OCI-LY7 (cell line): ENCODE measurements at regions not wholly inside any gene's neighbourhood (a gene's known extent, or its start where the extent isn't known, plus 50 kb on each side); places are given as distances from the start of the nearest gene placed in this dataset.

Experiments used
- BruUV-seq: library from RNA; stranded (reverse); fragments of 400-500 nt; replicated peaks from 2 replicates; lab custom pipeline; 2021; lab: Mats Ljungman, UMichigan
- CTCF ChIA-PET: fragments of 300-600 bp; sonication (Branson Sonifier 250); formaldehyde crosslinking; loops from one replicate; lab custom pipeline; 2022; ENCODE audit warnings: antibody characterized with exemption; ENCODE audit not compliant: unreplicated experiment; lab: Charles Lee
- POLR2A ChIA-PET: fragments of 300-600 bp; sonication (Branson Sonifier 250); formaldehyde crosslinking; loops from one replicate; lab custom pipeline; 2022; ENCODE audit warnings: antibody characterized with exemption; lab: Charles Lee
- DNase-seq: peaks from one replicate; pipeline ENCODE4 v3.0.0-alpha.2; 2015; ENCODE audit warnings: low spot score
- H2AFZ ChIP-seq: fragments of 200-600 bp; sonication (generic), shearing (Covaris generic); 2 replicates; pipeline ENCODE4 v1.6.1; 2014; ENCODE audit warnings: mild to moderate bottlenecking, antibody characterized with exemption, low read length, moderate library complexity
- H3K27ac ChIP-seq: fragments of 200-600 bp; sonication (generic); 2 replicates; pipeline ENCODE4 v1.5.1; 2014; ENCODE audit warnings: mixed run types, low read depth, mild to moderate bottlenecking, moderate library complexity, low read length, inconsistent platforms; ENCODE audit not compliant: poor library complexity, severe bottlenecking
- H3K36me3 ChIP-seq: fragments of 200-600 bp; sonication (generic); 2 replicates; pipeline ENCODE4 v1.6.1; 2014; ENCODE audit warnings: mild to moderate bottlenecking, antibody characterized with exemption, low read length, moderate library complexity, mixed read lengths; ENCODE audit not compliant: insufficient read depth
- H3K4me1 ChIP-seq: fragments of 200-600 bp; sonication (generic); 2 replicates; pipeline ENCODE4 v1.5.1; 2014; ENCODE audit warnings: mild to moderate bottlenecking, low read length; ENCODE audit not compliant: insufficient read depth, poor library complexity, severe bottlenecking
- H3K4me2 ChIP-seq: fragments of 200-600 bp; sonication (generic); 2 replicates; pipeline ENCODE4 v1.6.1; 2014; ENCODE audit warnings: mild to moderate bottlenecking, low read length
- H3K4me3 ChIP-seq: fragments of 200-600 bp; sonication (generic); 2 replicates; pipeline ENCODE4 v1.5.1; 2014; ENCODE audit warnings: mild to moderate bottlenecking, low read depth, low read length; ENCODE audit not compliant: poor library complexity, severe bottlenecking
- H3K79me2 ChIP-seq: fragments of 200-600 bp; sonication (generic); 2 replicates; pipeline ENCODE4 v1.6.1; 2016; ENCODE audit warnings: low read depth, mild to moderate bottlenecking, low read length, moderate library complexity, mixed read lengths; ENCODE audit not compliant: insufficient read depth
- H3K9me2 ChIP-seq: fragments of 200-600 bp; sonication (generic); 2 replicates; pipeline ENCODE4 v1.6.1; 2016; ENCODE audit warnings: mild to moderate bottlenecking, low read length, mixed read lengths; ENCODE audit not compliant: insufficient read depth
- H3K9me3 ChIP-seq: fragments of 200-600 bp; sonication (generic); 2 replicates; pipeline ENCODE4 v1.6.1; 2014; ENCODE audit warnings: mild to moderate bottlenecking, mixed run types, low read length, mixed read lengths
- H4K20me1 ChIP-seq: fragments of 200-600 bp; sonication (generic); 2 replicates; pipeline ENCODE4 v1.6.1; 2014; ENCODE audit warnings: mild to moderate bottlenecking, antibody characterized with exemption, low read length, moderate library complexity, mixed read lengths; ENCODE audit not compliant: insufficient read depth
- EZH2phosphoT487 ChIP-seq: fragments of 200-600 bp; sonication (generic); IDR thresholded peaks from 2 replicates; pipeline ENCODE4 v1.6.1; 2018; ENCODE audit warnings: low read depth, borderline replicate concordance, mild to moderate bottlenecking, mixed run types, antibody characterized with exemption, low read length, moderate library complexity, mixed read lengths
- intact Hi-C: fragments of 100-400 bp; cut with micrococcal nuclease; formaldehyde crosslinking; loops from one replicate; pipeline ENCODE4 v1.10.0; 2022; ENCODE audit not compliant: unreplicated experiment
- TF ChIP-seq, protein P1 (sequence below): fragments of 200-600 bp; sonication (generic); conservative IDR thresholded peaks from 2 replicates; pipeline ENCODE4 v1.5.1; 2014; ENCODE audit warnings: mild to moderate bottlenecking, antibody characterized with exemption, low read length, moderate library complexity, mixed read lengths

DNA sequence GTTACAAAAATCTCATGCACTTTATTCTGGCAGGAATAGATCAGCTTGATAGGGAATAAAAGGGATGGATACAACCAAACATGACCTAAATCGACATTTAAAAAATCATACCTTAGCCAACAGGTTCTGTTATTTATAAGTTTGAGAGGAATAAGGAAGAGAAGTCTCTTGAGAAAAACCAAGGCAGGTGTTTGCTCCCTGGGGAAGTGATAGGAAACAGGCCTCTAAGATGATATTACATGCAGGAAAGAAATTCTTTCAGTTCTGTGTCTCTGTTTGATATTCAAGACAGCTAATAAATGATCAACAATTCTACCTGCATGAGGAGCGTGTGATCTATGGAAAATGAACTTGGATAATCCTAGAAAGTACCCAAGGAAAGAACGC is 184.8 kb upstream of the ZEB2 start:
- no TSS peak for BruUV-seq
- H3K9me2 ChIP-seq: no peaks in the 10 kb centered on the region
- ChIA-PET CTCF (no interaction called here), POLR2A (interaction anchor here (0.7 to 1.4 kb wide), 7 partner anchors 8 to 768 kb away, joined by 3 to 5 read pairs (median 4); no protein-coding TSS in a partner anchor)
- H3K36me3 ChIP-seq: peaks cover 3% of the 10 kb centered on the region
- peaks cover 58% of the 10 kb centered on the region for H3K4me1 ChIP-seq
- peak overlapping the region; percentile 51 for H3K4me3 ChIP-seq
- H3K9me3 ChIP-seq: peaks cover 12% of the 10 kb centered on the region; the same call in 1 of the 2 replicates
- TF ChIP-seq, protein P1, sequence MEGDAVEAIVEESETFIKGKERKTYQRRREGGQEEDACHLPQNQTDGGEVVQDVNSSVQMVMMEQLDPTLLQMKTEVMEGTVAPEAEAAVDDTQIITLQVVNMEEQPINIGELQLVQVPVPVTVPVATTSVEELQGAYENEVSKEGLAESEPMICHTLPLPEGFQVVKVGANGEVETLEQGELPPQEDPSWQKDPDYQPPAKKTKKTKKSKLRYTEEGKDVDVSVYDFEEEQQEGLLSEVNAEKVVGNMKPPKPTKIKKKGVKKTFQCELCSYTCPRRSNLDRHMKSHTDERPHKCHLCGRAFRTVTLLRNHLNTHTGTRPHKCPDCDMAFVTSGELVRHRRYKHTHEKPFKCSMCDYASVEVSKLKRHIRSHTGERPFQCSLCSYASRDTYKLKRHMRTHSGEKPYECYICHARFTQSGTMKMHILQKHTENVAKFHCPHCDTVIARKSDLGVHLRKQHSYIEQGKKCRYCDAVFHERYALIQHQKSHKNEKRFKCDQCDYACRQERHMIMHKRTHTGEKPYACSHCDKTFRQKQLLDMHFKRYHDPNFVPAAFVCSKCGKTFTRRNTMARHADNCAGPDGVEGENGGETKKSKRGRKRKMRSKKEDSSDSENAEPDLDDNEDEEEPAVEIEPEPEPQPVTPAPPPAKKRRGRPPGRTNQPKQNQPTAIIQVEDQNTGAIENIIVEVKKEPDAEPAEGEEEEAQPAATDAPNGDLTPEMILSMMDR: no peak
- TF ChIP-seq EZH2phosphoT487: no peak
- H3K27ac ChIP-seq: peak overlapping the region; percentile 98
- no peaks in the 10 kb centered on the region for H4K20me1 ChIP-seq
- peak overlapping the region; percentile 82 for H2AFZ ChIP-seq
- peak overlapping the region; percentile 77 for H3K4me2 ChIP-seq
- intact Hi-C loops: loop anchor here (1.0 to 10.0 kb wide), 7 partner anchors 34 to 708 kb away; a partner anchor contains a TSS
- no peaks in the 10 kb centered on the region for H3K79me2 ChIP-seq
- peak; percentile 67 for DNase-seq

DNA sequence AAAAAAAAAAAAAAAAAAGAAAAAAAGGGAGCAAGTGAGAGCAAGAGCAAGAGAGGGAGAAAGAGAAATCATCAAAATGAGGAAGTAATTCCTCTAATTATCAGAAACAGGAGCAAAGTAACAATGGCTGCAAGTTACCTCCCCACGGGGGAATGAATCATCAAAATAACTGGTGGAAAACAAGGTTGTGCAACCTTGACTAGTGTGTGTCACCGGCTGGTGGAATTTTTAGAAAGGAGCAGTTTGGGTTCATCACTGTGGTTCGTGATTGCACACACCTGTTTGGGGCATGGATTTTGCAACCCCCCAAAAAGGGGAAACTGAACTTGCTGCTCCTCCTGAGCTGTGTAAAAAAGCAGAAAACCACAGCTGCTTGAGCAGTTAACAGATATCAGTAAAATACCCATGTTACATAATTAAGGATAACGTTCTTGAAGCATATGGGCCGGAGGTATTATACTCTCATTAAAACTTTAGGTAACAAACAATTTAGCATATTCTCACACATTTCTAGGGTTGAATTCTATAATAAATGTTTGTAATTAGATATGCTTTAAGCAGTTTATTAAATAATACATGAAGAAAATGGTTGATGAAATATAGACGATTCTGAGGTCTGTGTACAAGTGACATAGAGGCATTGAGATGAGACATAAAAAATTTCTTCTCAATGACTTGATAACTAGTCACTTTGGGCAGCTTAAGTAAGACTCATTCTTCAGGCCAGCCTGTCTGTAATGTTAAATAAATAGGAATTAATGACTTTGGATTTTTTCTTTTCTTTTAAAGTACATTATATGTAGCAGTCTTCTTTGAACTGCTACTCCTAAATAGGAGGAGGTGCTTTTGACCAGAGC is 184.2 kb upstream of the ZEB2 start:
- TF ChIP-seq, protein P1: no peak
- TF ChIP-seq EZH2phosphoT487: no peak
- peak overlapping the region; percentile 98 for H3K27ac ChIP-seq
- H3K79me2 ChIP-seq: no peaks in the 10 kb centered on the region
- no peaks in the 10 kb centered on the region for H3K9me2 ChIP-seq
- peak; percentile 97 for DNase-seq
- H3K9me3 ChIP-seq: peaks cover 12% of the 10 kb centered on the region; the same call in 1 of the 2 replicates
- no peaks in the 10 kb centered on the region for H4K20me1 ChIP-seq
- H3K4me2 ChIP-seq: peak overlapping the region; percentile 77
- H3K36me3 ChIP-seq: peaks cover 3% of the 10 kb centered on the region
- peaks cover 58% of the 10 kb centered on the region for H3K4me1 ChIP-seq
- intact Hi-C loops: loop anchor here (1.0 to 10.0 kb wide), 7 partner anchors 34 to 708 kb away; a partner anchor contains a TSS
- peak overlapping the region; percentile 51 for H3K4me3 ChIP-seq
- H2AFZ ChIP-seq: peak overlapping the region; percentile 82
- CTCF ChIA-PET: no interaction called here
- POLR2A ChIA-PET: interaction anchor here (0.6 to 1.4 kb wide), 9 partner anchors 8 to 768 kb away, joined by 3 to 6 read pairs (median 4); no protein-coding TSS in a partner anchor
- no TSS peak for BruUV-seq
